GM18502 (cell line): ENCODE measurements at regions not wholly inside any gene's neighbourhood (a gene's known extent, or its start where the extent isn't known, plus 50 kb on each side); places are given as distances from the start of the nearest gene placed in this dataset.
"Not testable (repeated sequence)": the region's sequence is repeated elsewhere in the genome, so short reads cannot be mapped to it uniquely, and the experiment has no call there.

Experiments used
- ATAC-seq: cut with Tn5 transposase; IDR thresholded peaks from one replicate; pipeline ENCODE4 v1.9.1; 2021; ENCODE audit warnings: mild to moderate bottlenecking; ENCODE audit not compliant: unreplicated experiment, poor library complexity

DNA sequence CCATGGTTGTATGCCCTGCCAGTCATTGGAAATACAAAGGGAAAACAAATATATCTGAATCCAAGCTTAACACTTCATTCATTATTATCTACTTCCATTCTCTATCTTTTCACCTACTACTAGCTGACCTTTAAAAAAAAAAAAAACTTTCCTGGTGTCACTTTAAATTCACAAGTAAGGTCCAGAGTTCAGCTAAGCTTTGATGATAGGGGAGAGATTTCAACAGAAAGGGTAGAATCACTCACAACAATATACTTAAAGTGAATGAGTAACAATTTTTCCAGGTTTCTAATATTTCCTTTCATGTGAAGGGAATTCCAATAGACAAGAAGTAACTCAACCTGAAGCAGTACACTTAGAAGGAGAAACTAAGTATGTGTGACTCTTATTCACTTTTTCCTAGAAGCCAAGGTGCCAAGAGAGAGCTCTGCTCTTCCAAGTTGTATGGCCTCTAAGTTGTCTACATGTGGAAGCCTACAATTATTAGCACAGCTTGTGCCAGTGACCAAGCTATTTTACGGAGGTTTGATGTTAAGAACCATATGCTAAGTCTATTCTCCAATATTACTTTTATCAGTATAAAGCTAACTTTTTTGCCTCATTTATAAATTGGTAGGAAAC is 371.7 kb downstream of the TENT5A start:
- ATAC-seq: no peak

DNA sequence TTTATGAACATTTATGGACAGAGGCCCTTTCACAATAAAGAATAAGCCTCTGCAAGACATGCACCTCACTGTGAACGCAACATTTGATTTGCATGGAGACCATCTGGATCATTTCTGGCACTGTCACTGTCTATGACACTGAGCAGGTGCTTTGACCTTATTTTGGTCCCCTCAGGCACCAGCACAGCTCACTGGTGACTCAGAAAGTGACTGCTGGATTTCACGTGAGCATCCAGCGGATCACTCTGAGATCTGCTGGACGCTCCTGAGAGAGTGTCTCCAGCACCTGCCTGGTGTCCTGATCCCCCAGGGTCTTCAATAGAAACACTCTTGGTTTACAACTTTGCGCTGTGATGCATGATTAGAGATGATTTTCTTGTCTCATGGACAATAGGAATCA is 375.7 kb downstream of the TENT5A start:
- ATAC-seq: no peak

- no peak for ATAC-seq
Measured at GRCh38 chr6:81373414-81373813, 379.1 kb downstream of the TENT5A start.

- no peak for ATAC-seq
Measured at GRCh38 chr6:81371930-81372329, 380.6 kb downstream of the TENT5A start.

DNA sequence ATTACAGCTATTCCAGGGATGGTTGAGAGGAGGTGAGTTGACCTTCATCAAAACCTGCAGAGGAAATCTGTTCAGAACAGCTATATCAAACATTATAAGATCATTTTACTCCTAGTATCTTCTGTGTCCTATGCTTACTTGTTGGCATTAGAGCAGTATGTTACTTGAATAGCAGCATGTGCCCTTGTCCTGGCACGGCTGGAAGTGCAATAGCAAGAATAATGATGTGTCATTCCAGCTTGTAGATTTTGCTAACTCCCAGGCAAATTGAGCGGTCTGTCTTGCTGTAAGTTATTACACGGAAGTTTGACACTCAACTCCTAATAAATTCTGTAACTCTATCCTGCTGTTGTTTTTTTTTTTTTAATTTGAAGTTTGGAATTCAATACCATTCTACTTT is 385.5 kb downstream of the TENT5A start:
- ATAC-seq: no peak

GRCh38 chr6:81362246-81362645 is 390.2 kb downstream of the TENT5A start:
- no peak for ATAC-seq

GRCh38 chr6:81353262-81353661 is 399.2 kb downstream of the TENT5A start:
- ATAC-seq: no peak

DNA sequence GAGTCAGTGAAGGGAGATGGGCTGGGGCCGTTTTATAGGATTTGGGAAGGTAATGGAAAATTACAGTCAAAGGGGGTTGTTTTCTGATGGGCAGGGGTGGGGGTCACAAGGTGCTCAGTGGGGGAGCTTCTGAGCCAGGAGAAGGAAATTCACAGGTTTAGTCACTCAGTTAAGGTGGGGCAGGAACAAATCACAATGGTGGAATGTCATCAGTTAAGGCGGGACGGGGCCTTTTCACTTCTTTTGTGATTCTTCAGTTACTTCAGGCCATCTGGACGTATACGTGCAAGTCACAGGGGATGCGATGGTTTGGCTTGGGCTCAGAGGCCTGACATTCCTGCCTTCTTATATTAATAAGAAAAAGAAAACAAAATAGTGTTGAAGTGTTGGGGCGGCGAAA is 408.5 kb downstream of the TENT5A start:
- not testable (repeated sequence) for ATAC-seq

DNA sequence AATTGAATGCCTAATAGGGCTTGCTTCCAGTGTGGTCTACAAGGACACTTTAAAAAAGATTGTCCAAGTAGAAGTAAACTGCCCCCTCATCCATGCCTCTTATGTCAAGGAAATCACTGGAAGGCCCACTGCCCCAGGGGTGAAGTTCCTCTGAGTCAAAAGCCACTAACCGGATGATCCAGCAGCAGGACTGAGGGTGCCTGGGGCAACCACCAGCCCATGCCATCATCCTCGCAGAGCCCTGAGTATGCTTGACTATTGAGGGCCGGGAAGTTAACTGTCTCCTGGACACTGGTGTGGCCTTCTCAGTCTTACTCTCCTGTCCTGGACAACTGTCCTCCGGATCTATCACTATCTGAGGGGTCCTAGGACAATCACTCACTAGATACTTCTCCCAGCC is 411.5 kb downstream of the TENT5A start:
- no peak for ATAC-seq

DNA sequence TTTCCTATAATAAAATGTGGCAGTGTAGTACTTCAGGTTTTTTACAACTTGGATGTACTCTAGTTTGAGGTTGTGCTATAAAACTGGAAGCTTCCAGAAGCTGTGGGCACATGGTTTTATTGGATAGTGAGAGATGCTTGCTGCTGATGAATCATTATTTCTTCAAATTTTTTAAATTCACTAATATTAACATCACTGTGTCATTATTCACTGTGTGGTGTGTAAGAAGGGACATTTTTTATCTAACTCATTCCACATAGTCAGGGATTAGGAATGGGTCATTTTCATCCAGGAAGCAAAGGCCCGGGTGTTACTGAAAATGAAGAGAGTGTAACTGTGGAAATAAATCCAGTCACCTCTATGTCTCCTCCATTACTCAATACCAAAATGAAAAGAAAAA is 421.0 kb downstream of the TENT5A start:
- ATAC-seq: no peak

GRCh38 chr6:81328700-81329099 is 423.8 kb downstream of the TENT5A start:
- no peak for ATAC-seq

DNA sequence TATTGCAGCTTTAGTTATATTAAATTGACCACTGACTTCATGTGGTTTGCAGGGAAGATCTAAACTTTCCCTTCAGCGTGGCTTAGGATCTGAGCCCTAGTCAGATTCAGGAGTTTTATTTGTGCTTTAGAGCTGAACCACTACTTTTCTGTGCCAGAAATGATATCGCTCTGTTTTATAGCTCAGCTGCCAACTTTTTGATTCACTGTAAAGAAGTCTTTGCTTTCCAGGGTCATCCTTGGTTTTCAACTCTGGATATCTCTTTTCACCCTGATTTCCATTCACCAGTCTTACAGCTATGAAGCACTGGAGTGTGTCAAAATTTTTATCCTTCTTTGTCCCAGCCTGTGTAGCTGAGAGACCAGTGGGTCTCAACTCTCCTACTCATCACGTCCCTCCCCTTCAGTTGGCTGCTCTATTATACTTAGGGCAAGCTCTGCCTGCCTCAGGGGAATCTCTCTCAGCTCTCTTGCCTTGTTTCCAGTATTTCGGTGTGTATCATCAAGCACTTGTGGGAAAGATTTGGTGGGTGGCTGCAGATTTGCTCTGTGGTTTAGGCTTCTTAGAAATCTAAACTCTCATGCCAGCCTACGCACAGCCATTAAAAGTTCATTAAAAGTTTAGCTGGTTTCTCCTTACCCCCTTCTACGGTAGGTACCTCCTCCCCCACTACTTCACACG is 425.5 kb downstream of the TENT5A start:
- ATAC-seq: no peak

DNA sequence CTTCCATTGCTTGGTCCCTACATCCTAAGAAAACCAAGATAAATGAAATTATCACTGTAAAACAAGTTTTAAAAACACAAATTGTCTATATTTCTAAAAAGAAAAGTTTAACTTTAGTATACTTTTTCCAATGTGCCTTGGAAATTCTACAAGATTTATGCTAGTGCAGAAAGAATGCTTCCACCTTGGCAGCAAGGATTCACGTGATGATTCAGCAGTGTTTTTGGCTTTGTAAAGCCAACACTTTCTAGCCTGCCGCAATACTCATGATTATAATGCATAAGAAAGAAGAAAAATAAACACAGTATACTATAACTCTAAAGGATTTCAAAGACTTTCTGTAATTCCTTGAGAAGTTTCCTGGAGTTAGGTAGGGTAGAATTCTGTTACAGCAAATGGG is 442.7 kb downstream of the TENT5A start:
- no peak for ATAC-seq

DNA sequence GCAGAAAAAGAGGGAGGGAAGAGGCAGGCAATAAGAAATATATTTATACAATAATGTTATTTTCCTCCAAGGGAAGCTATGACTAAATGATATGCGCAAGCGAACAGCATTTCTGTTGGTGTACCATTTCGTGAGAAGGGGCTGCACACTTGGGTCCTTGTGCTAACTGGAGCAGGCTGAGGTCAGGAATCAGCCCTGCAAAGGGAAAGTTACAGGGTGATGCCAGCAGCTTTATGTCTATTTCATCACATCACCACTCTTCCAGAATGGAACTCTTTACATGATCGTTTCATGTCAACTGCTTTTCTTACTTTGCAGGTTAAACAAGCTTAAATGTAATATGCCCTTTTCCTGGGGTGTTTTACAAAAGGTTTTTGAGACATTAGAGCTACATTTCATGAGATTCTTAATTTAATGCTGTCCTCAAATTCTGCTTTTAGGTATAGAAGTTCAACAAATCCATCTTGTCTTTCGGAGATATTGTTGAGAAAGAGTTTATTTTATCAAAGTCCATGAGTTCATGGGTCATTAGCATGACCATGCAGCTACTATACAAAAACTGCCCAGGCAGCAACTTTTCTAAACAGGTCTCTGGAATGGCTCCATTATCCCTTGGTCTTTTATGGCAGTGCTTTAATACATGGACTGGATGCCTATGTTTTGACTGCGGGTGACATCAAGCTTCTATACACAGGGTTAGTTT is 443.8 kb downstream of the TENT5A start:
- ATAC-seq: no peak

- ATAC-seq: no peak
Measured at GRCh38 chr6:81307651-81308214, 444.7 kb downstream of the TENT5A start.

DNA sequence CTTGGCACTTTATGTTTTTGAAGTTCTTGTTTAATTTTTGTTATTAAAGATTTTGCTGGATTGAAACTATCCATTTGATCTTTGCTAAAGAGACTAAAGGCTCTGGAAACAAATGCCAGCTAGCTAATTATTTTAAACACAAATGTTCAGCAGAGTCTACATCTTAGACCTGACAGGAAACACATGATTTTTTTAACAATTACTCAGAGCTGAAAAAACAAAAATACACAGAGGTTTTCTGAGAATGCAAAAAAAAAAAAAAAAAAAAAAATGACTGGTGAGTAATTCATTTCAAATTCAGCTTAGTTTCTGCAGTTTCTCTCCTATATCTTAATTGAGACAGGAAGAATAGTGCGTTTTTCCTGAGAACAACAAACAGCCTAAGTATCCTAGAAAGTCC is 448.0 kb downstream of the TENT5A start:
- no peak for ATAC-seq

DNA sequence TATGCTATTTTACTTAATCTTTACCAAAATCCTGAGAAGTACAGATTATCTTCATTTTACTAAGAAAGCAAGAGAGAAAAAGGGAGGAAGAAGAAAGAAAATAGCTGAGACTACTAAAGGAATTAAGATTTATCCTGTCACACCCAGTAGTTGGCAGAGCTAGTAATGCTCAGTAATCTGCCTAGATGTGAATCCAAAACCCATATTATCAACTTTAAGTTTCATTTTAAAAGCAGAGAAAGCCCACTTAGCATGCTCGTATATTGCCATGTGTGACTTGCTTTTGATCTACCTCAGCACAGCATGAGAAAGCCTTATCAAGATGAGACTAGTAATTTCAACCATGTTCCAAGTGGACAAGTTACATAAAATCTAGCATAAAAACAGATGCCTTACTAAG is 451.5 kb downstream of the TENT5A start:
- ATAC-seq: no peak

GRCh38 chr6:81298751-81299150 is 453.7 kb downstream of the TENT5A start:
- ATAC-seq: no peak

GRCh38 chr6:81295310-81295709 is 457.2 kb downstream of the TENT5A start:
- ATAC-seq: no peak

- no peak for ATAC-seq
Measured at GRCh38 chr6:81293896-81294295, 458.6 kb downstream of the TENT5A start.

DNA sequence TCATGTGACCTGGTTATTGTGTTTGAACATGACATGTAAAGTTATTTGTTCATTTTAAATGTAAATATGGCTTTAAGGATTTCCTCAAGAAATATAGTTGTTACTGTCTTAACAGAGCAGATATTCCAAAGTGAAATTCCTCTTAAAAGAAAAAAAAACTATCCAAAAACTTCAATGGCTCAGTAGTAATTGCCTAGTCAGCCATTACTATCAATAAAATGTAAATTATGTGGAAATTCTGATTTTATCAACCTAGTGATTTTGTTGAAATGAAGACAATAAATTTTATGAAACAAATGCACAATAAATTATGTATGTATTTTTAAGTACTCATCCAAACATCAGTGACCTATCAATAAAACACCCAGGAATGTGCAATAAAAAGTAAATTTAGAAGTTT is 463.3 kb downstream of the TENT5A start:
- ATAC-seq: no peak
